Stimulated activated naive CD4-positive, alpha-beta T cell (primary cell): ENCODE measurements at regions not wholly inside any gene's neighbourhood (a gene's known extent, or its start where the extent isn't known, plus 50 kb on each side); places are given as distances from the start of the nearest gene placed in this dataset.

ENCODE experiments used
- DNase-seq, 6 experiments: peaks; one replicate each; lab custom pipeline; 2025; lab: John Stamatoyannopoulos, UW

- DNase-seq = no peak
Observed at GRCh38 chr5:167593329-167594060, 698.0 kb upstream of the WWC1 start.

DNA sequence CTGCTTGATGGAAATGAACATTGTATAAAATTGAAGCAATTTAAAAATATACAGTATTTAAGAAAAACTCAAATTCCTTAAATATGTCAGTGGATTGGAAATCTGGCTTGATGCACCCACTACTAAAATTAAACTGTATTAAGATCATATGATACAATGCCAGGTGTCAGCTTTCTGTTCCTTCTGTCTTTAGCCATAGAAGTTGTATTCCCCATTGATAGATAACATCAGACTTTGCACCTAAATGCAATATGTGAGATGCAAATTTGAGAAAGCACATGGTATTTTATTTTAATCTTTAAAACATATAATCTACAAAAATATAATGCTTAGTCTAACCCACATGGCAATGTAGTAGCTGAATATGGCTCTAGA lies 697.4 kb upstream of the WWC1 start:
- DNase-seq = no peak

DNA sequence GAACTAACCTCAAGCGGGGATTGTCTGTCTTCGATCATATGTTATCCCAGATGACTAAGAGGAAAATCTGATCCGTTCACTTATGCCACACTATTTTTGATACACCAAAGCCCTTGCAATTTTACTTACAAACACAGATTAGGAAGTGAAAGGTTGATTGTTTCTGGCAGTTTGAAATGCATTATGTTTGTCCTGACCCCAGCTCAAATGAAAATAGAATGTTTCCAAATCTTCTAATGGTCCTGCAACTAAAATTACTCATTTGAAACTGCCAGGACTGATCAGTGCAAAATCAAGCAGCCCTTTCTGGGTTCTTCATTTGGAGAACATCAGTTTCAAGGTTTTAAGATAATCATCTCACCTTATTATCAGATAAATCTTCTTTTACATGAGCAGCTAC lies 696.7 kb upstream of the WWC1 start:
- DNase-seq = no peak

DNA sequence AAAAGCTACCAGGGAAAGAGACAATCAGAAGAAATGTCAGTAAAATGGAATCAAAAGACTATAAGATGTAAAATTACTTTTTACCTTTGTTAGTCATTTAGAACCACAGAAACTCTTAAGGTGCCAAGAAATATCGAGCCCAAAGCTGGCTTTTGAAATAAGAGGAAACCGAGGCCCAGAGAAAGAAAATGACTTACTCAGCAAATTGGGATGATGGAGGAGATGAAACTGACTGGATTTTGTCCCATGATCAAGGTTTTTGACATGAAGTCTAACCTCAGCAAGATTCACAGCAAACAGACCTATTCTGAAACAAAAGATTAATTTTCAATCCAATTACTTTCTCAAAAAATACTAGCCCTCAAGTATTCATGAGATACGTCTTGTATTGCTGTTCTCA lies 696.2 kb upstream of the WWC1 start:
- DNase-seq = no peak

GRCh38 chr5:167598166-167598565 lies 693.3 kb upstream of the WWC1 start:
- DNase-seq = no peak

DNA sequence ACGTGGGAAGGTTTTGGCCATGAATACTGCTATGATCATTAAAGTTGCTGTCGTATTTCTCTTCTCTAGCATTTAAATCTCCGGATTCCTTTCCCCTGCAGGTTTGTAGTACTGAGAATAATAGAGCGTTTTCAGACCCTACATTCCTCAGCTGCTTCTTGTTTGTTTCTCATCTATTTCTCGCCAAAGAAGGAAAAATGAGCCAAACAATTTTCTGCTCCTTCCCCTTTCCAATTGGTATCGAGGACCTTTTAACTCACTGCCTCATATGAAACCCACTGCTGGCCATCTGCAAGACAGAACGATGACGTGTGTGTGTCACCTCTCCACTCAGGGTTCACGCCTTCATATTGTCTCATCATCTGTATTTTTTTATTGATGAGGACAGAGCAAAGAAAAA lies 689.4 kb upstream of the WWC1 start:
- DNase-seq = no peak

- DNase-seq = no peak
Observed at GRCh38 chr5:167603135-167603534, 688.3 kb upstream of the WWC1 start.

DNA sequence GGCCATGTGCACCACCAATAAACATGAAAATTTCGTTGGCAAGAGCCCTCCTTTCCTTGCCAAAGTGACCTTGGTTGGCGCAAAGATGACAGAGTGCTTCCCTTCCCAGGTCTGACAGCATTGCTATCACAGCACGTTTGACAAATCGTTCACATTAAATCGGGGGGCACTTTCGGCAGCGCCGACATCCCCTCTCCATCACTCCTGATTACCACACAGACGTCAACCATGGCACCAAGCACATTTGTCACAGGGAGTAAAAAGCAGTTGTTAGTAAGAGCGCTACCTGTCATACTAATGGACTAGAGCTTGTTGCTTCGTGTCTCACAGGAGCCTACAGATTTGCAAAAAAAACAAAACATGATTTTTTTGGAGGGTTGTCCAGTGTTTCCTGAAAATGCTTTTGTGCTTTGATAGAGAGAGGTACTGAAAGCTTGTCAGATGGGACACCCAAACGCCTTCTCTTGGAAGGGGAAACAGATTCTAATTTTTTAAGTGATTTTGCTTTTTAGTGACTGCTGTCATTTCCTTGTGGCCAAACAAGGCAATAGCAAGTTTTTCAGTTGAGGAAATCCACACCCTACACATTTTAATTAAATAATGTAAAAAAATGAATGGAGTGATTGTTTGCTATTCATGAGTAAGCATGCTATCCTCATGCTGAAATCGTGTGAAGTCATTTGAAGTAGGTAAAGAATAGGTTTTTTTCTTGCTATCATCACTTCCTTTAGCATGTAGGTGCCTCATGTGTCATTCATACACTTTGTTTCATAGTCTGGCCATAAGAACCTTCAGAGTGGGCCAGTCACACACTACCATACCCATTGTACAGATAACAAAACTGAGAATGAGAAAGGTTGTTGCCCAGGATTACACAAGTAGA lies 682.8 kb upstream of the WWC1 start:
- no peak for DNase-seq

DNA sequence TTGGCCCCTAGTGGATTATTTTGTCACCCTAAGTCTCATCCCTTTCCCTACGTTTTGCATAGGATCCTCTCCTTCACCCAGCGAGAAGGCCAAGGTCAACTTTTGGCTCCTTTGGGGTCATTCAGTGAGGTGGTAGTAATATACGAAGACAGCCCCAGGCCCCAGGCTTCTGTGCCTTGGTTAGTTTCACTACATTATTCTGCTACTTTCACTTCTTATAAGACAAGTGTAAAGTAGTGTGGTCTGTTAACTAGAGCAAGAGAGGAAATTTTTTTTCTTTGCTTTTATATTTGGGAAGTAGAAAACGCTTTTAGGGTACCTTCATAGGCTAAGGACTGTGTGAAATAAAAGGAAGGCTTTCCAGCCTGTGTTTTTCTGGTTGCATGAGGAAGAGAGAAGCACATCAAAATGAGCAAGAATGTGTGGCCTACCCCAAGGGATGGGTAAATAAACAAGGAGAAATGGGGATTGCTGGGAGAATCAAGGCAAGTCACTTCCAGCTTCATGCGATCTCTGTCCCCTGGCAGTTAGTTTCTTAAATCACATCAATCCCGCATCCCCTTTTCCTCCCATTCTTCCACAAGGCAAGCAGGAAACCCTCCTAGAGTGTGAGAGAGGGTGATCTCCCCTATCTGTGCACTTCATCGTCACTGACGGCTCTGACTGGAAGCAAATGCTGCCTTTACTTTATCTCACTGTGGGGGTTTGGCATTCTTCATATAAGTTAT lies 677.0 kb upstream of the WWC1 start:
- DNase-seq = no peak

GRCh38 chr5:167616043-167616890 lies 675.2 kb upstream of the WWC1 start:
- DNase-seq = no peak

GRCh38 chr5:167623354-167623753 lies 668.1 kb upstream of the WWC1 start:
- no peak for DNase-seq

DNA sequence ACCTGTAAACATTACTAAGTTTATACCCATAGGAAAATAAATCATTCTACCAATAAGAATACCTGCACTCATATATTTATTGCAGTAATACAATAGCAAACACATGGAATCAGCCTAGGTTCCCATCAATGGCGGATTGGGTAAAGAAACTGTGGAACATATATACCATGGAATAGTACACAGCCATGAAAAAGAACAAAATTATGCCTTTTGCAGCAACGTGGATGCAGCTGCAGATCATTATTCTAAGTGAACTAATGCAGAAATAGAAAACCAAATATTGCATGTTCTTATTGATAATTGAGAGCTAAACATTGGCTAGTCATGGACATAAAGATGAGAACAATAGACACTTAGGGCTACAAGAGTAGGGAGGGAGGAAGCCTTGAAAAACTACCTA lies 667.4 kb upstream of the WWC1 start:
- DNase-seq = no peak

DNA sequence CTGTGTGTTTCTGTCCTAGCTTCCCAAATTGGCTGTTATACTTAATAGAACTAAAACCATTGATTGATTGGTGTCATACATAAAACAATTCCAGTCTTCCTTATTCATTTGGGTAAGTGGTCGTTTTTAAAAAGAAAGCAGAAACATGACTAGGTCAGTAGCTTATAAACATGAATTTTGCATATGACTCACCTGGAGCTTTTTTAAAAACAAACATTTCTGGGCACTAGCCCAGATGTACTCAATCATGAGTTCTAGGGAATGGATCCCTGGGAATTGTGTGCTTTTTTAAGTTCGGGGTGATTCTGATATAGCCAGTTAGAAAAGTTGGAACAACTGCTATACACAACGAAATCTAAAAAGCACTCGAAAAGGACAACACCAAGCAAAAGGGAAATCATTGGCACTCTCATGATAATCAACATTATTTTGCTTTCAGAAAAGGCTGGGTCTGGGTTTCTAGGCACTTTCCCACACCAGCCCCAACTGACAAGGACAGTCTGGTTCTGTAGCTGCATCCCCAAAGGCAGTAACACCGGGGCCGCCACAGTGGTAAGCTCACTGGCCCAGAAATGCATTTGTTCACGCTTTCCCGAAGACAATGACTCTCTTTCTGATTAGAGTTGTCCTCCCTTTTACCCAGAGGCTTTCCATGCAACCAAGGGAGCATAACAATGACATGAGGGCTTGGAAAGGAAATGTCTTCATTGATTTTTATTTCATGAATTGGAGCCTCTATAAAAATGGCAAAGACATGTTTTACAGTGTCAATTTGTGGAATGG lies 664.9 kb upstream of the WWC1 start:
- no peak for DNase-seq

GRCh38 chr5:167629634-167630033 lies 661.8 kb upstream of the WWC1 start:
- no peak for DNase-seq

DNA sequence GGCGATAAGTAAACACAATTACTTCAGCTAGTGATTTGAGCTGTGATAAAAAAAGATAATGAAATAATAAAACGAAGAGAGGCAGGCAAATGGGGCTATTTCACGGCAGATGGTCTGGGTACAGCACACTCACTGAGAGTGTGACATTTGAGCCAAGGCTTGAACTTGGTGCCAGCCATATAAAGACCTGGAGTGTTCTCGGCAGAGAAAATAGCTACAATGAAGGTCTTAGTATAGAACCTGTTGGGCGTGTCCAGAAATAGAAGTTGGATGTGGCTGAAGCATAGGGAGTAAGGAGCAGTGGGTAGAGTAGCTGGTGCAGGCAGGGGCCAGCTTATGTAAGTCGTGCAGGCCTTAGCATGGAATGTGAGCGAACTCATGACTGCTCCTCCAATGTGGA lies 660.3 kb upstream of the WWC1 start:
- DNase-seq = no peak

DNA sequence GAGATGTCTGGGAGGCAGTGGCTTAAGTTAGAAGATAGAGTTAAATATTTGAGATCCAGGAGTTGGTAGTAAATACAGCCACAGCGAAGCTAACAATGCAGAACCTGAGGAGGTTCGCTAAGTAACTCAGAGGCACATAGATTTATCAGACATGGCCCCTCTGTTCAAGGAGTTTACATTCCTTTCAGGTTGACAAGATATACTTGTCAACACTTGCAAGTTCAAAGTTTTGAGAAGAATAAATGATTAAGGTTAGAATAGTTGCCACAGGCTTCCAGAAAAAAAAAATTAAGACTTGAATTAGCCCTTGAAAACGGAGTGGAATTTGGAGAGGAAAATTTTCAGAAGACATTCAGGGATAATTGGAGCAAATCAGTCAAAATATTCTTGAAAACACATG lies 658.3 kb upstream of the WWC1 start:
- DNase-seq = no peak

GRCh38 chr5:167633931-167634341 lies 657.5 kb upstream of the WWC1 start:
- DNase-seq = no peak

- DNase-seq = no peak
Observed at GRCh38 chr5:167634432-167634831, 657.0 kb upstream of the WWC1 start.

GRCh38 chr5:167638816-167639215 lies 652.6 kb upstream of the WWC1 start:
- no peak for DNase-seq

DNA sequence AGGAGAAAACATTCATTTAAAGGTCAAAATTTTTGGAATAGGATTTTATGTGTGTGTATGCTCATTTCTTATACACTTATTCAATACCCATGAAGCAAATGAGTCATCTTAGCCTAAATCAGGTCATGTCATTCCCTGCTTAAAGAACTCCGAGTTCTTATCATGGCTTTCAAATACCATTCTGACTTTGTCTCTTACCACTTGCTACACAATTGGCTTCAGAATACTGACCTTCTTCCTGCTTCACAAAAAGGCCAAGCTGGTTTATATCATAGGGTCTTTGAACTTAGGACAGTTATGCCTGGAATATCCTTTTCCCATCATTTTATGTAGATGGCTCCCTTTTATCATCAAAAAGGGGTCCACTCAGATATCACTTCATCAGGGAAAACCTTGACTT lies 652.2 kb upstream of the WWC1 start:
- no peak for DNase-seq

- DNase-seq = no peak
Observed at GRCh38 chr5:167639766-167640165, 651.7 kb upstream of the WWC1 start.
